ENCODE measurements at regions not wholly inside any gene's neighbourhood (a gene's known extent, or its start where the extent isn't known, plus 50 kb on each side); places are given as distances from the start of the nearest gene placed in this dataset.
"Not testable (repeated sequence)": the region's sequence is repeated elsewhere in the genome, so short reads cannot be mapped to it uniquely, and the experiment has no call there.

GRCh38 chr2:63701406-63701805, 112.6 kb downstream of the MDH1 start:
- Histone ChIP-seq H3K79me2 (replicated peaks; ENCODE audit: insufficient read depth) (no peaks in the 10 kb centered on the region), H3K4me3 (no peak overlapping the region), H3K9me2 (ENCODE audit: insufficient read depth) (no peaks in the 10 kb centered on the region; the same call in 1 of the 2 replicates), H3K36me3 (ENCODE audit: insufficient read depth) (no peaks in the 10 kb centered on the region; the same call in 1 of the 2 replicates), H3K4me2 (no peak overlapping the region), H3F3A (replicated peaks; ENCODE audit: low read depth) (no peaks in the 10 kb centered on the region), H3K4me1 (ENCODE audit: insufficient read depth) (no peaks in the 10 kb centered on the region; the same call in 1 of the 2 replicates), H3K27ac (ENCODE audit: low read depth) (no peak overlapping the region), H3K27me3 (ENCODE audit: insufficient read depth) (no peaks in the 10 kb centered on the region), H4K20me1 (replicated peaks; ENCODE audit: insufficient read depth) (no peaks in the 10 kb centered on the region), H2AFZ (no peak overlapping the region)
- DNase-seq (ENCODE audit: low spot score): no peak
- no peak overlapping the region for H3K4me3 Mint-ChIP-seq
- H3K9me3 Mint-ChIP-seq: peaks cover 14% of the 10 kb centered on the region; the same call in 2 of the 3 replicates
- H3K27me3 Mint-ChIP-seq (ENCODE audit: insufficient read depth, low read depth, poor library complexity): no peaks in the 10 kb centered on the region
- no peak for TF ChIP-seq ETS1 (IDR thresholded peaks at IDR 0.05)
- TF ChIP-seq CTCF (conservative IDR thresholded peaks at IDR 0.05; ENCODE audit: low read depth in 2 of 2): no peak
- peaks cover 9% of the 10 kb centered on the region; the same call in 1 of the 3 replicates for H3K36me3 Mint-ChIP-seq (ENCODE audit: low read depth)
- H3K27ac Mint-ChIP-seq: no peak overlapping the region
- H3K4me1 Mint-ChIP-seq: peaks cover 13% of the 10 kb centered on the region
- no peak for ATAC-seq

- not testable (repeated sequence) for H3K9me2 ChIP-seq (ENCODE audit: insufficient read depth); H3K4me1 ChIP-seq (ENCODE audit: insufficient read depth); H4K20me1 ChIP-seq (replicated peaks; ENCODE audit: insufficient read depth); H3K36me3 ChIP-seq (ENCODE audit: insufficient read depth); H3K4me1 Mint-ChIP-seq; H3K4me3 Mint-ChIP-seq; H3K27ac Mint-ChIP-seq; H3K4me2 ChIP-seq; H3K27ac ChIP-seq (ENCODE audit: low read depth); H3K79me2 ChIP-seq (replicated peaks; ENCODE audit: insufficient read depth); H2AFZ ChIP-seq; H3K27me3 ChIP-seq (ENCODE audit: insufficient read depth); ATAC-seq; DNase-seq (ENCODE audit: low spot score); H3F3A ChIP-seq (replicated peaks; ENCODE audit: low read depth); H3K27me3 Mint-ChIP-seq (ENCODE audit: insufficient read depth, low read depth, poor library complexity); H3K4me3 ChIP-seq
- Mint-ChIP-seq H3K36me3 (ENCODE audit: low read depth) (peaks cover 42% of the 10 kb centered on the region), H3K9me3 (peaks cover 49% of the 10 kb centered on the region)
These were observed 117.3 kb downstream of the MDH1 start for GRCh38 chr2:63706084-63706483.

- H3K4me1 Mint-ChIP-seq: 0 out of 3 replicates have a peak, but pooled peaks cover 2% of the 10 kb centered on the region
- no peak for TF ChIP-seq EZH2phosphoT487 (IDR thresholded peaks at IDR 0.05; ENCODE audit: unreplicated experiment)
- TF ChIP-seq ZNF331 (CRISPR knock-in tag; IDR thresholded peaks at IDR 0.05; ENCODE audit: low read depth): no peak
- no peak for TF ChIP-seq NANOG (IDR thresholded peaks at IDR 0.05; ENCODE audit: borderline replicate concordance)
- no peak for TF ChIP-seq POLR2AphosphoS5 (IDR thresholded peaks at IDR 0.05; ENCODE audit: low read depth)
- TF ChIP-seq REST (IDR thresholded peaks at IDR 0.05; ENCODE audit: unreplicated experiment): no peak
- no peak for TF ChIP-seq JUNB (IDR thresholded peaks at IDR 0.05; ENCODE audit: unreplicated experiment)
- no peak for TF ChIP-seq CTCF (conservative IDR thresholded peaks at IDR 0.05; ENCODE audit: low read depth in 2 of 2)
- no peak for TF ChIP-seq ETS1 (IDR thresholded peaks at IDR 0.05)
- no peak for TF ChIP-seq EZH2 (IDR thresholded peaks at IDR 0.05; ENCODE audit: low read depth, unreplicated experiment)
These were observed 122.0 kb downstream of the MDH1 start for GRCh38 chr2:63710732-63711131.

More at GRCh38 chr2:63710732-63711131, 122.0 kb downstream of the MDH1 start:
- DNase-seq (ENCODE audit: low spot score) (no peak), ATAC-seq (no peak)
- peaks cover 4% of the 10 kb centered on the region; the same call in 1 of the 2 replicates for H3K36me3 ChIP-seq (ENCODE audit: insufficient read depth)
- H3K4me2 ChIP-seq: no peak overlapping the region
- Mint-ChIP-seq H3K9me3 (peaks cover 40% of the 10 kb centered on the region), H3K27me3 (ENCODE audit: insufficient read depth, low read depth, poor library complexity) (peaks cover 2% of the 10 kb centered on the region), H3K36me3 (ENCODE audit: low read depth) (peaks cover 38% of the 10 kb centered on the region), H3K4me3 (no peak overlapping the region), H3K27ac (no peak overlapping the region)
- no peaks in the 10 kb centered on the region; the same call in 1 of the 2 replicates for H3K9me2 ChIP-seq (ENCODE audit: insufficient read depth)
- no peaks in the 10 kb centered on the region for H4K20me1 ChIP-seq (replicated peaks; ENCODE audit: insufficient read depth)
- no peak overlapping the region for H2AFZ ChIP-seq
- no peaks in the 10 kb centered on the region for H3F3A ChIP-seq (replicated peaks; ENCODE audit: low read depth)
- H3K27ac ChIP-seq (ENCODE audit: low read depth): no peak overlapping the region
- H3K4me3 ChIP-seq: no peak overlapping the region
- H3K4me1 ChIP-seq (ENCODE audit: insufficient read depth): no peaks in the 10 kb centered on the region
- no peaks in the 10 kb centered on the region for H3K27me3 ChIP-seq (ENCODE audit: insufficient read depth)
- no peaks in the 10 kb centered on the region for H3K79me2 ChIP-seq (replicated peaks; ENCODE audit: insufficient read depth)

Measured in GM23338 (cell line).